MM.1S (cell line): ENCODE measurements at regions not wholly inside any gene's neighbourhood (a gene's known extent, or its start where the extent isn't known, plus 50 kb on each side); places are given as distances from the start of the nearest gene placed in this dataset.
A peak's percentile ranks its signal among the peaks of the same experiment; 100 is the strongest.

ENCODE experiments used
- DNase-seq: peaks from one replicate; pipeline ENCODE4 v3.0.0-alpha.2; 2015
- H2AFZ ChIP-seq: fragments of 300-600 bp; sonication (generic); 2 replicates; pipeline ENCODE4 v1.6.0; 2016; ENCODE audit warnings: antibody characterized with exemption, low read length
- H3F3A ChIP-seq: fragments of 300-600 bp; sonication (generic); 2 replicates; pipeline ENCODE4 v1.6.1; 2016; ENCODE audit warnings: mild to moderate bottlenecking, antibody characterized with exemption, low read length, moderate library complexity, mixed read lengths; ENCODE audit not compliant: insufficient read depth
- H3K27ac ChIP-seq: fragments of 300-600 bp; sonication (generic); 2 replicates; pipeline ENCODE4 v1.5.1; 2016; ENCODE audit warnings: mild to moderate bottlenecking, low read length
- H3K27me3 ChIP-seq: fragments of 300-600 bp; sonication (generic); replicated peaks from 2 replicates; pipeline ENCODE4 v1.6.0; 2016; ENCODE audit warnings: low read length; ENCODE audit not compliant: insufficient read depth
- H3K36me3 ChIP-seq: fragments of 300-600 bp; sonication (generic); replicated peaks from 2 replicates; pipeline ENCODE4 v1.6.1; 2016; ENCODE audit warnings: mild to moderate bottlenecking, low read length, mixed read lengths; ENCODE audit not compliant: insufficient read depth
- H3K4me1 ChIP-seq: fragments of 300-600 bp; sonication (generic); 2 replicates; pipeline ENCODE4 v1.6.1; 2016; ENCODE audit warnings: low read length, mixed read lengths
- H3K4me2 ChIP-seq: fragments of 300-600 bp; sonication (generic); 2 replicates; pipeline ENCODE4 v1.6.0; 2016; ENCODE audit warnings: low read depth, low read length
- H3K4me3 ChIP-seq: fragments of 300-600 bp; sonication (generic); 2 replicates; pipeline ENCODE4 v1.5.1; 2016; ENCODE audit warnings: low read length, mixed read lengths
- H3K79me2 ChIP-seq: fragments of 300-600 bp; sonication (generic); 2 replicates; pipeline ENCODE4 v1.6.1; 2016; ENCODE audit warnings: mixed run types, low read length, mixed read lengths
- H3K9ac ChIP-seq: fragments of 300-600 bp; sonication (generic); 2 replicates; pipeline ENCODE4 v1.6.1; 2016; ENCODE audit warnings: low read length, mixed read lengths
- H3K9me2 ChIP-seq: fragments of 300-600 bp; sonication (generic); replicated peaks from 2 replicates; pipeline ENCODE4 v1.6.1; 2016; ENCODE audit warnings: mild to moderate bottlenecking, low read length, mixed read lengths; ENCODE audit not compliant: insufficient read depth
- H3K9me3 ChIP-seq: fragments of 300-600 bp; sonication (generic); replicated peaks from 2 replicates; pipeline ENCODE4 v1.6.1; 2016; ENCODE audit warnings: mild to moderate bottlenecking, low read length, mixed read lengths; ENCODE audit not compliant: insufficient read depth
- H4K20me1 ChIP-seq: fragments of 300-600 bp; sonication (generic); 2 replicates; pipeline ENCODE4 v1.6.1; 2016; ENCODE audit warnings: mild to moderate bottlenecking, low read length, moderate library complexity, mixed read lengths; ENCODE audit not compliant: insufficient read depth
- CTCF ChIP-seq: fragments of 300-600 bp; sonication (generic); IDR thresholded peaks from 2 replicates; pipeline ENCODE4 v1.5.1; 2016; ENCODE audit warnings: antibody characterized with exemption, low read length, mixed read lengths
- EZH2 ChIP-seq: fragments of 300-600 bp; sonication (generic); optimal IDR thresholded peaks from 2 replicates; pipeline ENCODE3; 2017; ENCODE audit warnings: low read depth, mild to moderate bottlenecking, antibody characterized with exemption, low read length, mixed read lengths
- EZH2phosphoT487 ChIP-seq: fragments of 300-600 bp; sonication (generic); IDR thresholded peaks from 2 replicates; pipeline ENCODE4 v1.6.1; 2018; ENCODE audit warnings: antibody characterized with exemption, low read length

GRCh38 chr21:23127973-23128372, 2129.8 kb downstream of the NCAM2 start:
- no peak for DNase-seq
- Histone ChIP-seq H3K4me2 (no peak overlapping the region), H3K4me1 (no peaks in the 10 kb centered on the region), H3K27ac (no peak overlapping the region), H2AFZ (no peak overlapping the region), H3K4me3 (no peak overlapping the region), H3K9me2 (no peaks in the 10 kb centered on the region), H3F3A (no peaks in the 10 kb centered on the region), H3K27me3 (no peaks in the 10 kb centered on the region), H4K20me1 (no peaks in the 10 kb centered on the region), H3K9me3 (no peaks in the 10 kb centered on the region), H3K36me3 (no peaks in the 10 kb centered on the region), H3K79me2 (no peaks in the 10 kb centered on the region), H3K9ac (no peak overlapping the region)
- TF ChIP-seq CTCF = no peak
- TF ChIP-seq EZH2 = no peak
- no peak for TF ChIP-seq EZH2phosphoT487

DNA sequence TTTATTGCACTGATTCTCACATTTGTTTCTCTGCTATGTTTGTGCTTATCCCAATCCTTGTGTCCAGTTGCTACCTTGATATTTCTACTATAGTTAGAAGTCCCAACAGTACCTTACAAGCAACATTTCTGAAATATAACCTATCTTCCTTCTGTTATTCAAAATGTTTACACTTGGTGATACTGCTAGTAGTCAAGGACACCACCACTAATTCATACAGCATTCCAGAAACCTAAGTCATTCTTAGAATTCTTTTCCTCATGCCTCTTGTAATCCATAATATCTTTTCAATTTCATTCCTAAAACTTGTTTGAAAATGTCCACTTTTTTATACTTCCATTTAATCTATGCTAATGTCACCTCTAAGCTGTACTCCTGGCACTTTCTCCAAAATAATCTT, 2132.1 kb downstream of the NCAM2 start:
- TF ChIP-seq EZH2phosphoT487 (no peak), EZH2 (no peak), CTCF (no peak)
- H3K4me3 ChIP-seq = no peak overlapping the region
- no peaks in the 10 kb centered on the region for H3K36me3 ChIP-seq
- no peak overlapping the region for H3K9ac ChIP-seq
- H3K4me2 ChIP-seq = no peak overlapping the region
- H3K27me3 ChIP-seq = no peaks in the 10 kb centered on the region
- H4K20me1 ChIP-seq = no peaks in the 10 kb centered on the region
- no peaks in the 10 kb centered on the region for H3K79me2 ChIP-seq
- no peak overlapping the region for H2AFZ ChIP-seq
- no peaks in the 10 kb centered on the region for H3K9me2 ChIP-seq
- no peaks in the 10 kb centered on the region for H3F3A ChIP-seq
- H3K27ac ChIP-seq = no peak overlapping the region
- no peaks in the 10 kb centered on the region for H3K4me1 ChIP-seq
- no peak for DNase-seq
- no peaks in the 10 kb centered on the region for H3K9me3 ChIP-seq

DNA sequence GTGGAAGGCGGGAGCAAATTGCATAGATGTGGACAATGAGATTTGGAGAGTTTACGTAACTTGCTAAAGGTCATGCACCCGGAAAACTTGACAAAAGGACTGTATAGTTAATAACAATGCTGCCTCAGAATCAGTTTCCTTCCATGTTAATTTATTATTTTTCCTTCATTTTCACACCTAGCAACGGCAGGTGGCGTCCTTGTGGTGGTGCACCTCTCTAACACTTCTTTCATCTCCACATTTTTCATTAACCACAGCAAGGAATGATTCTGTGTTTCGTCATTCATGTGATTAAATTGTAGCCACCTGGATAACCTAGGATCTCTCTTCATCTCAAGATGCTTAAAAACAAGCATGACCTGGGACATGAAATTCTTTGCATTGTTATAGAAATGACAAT, 2133.0 kb downstream of the NCAM2 start:
- Histone ChIP-seq H3F3A (no peaks in the 10 kb centered on the region), H3K4me1 (no peaks in the 10 kb centered on the region), H2AFZ (no peak overlapping the region), H4K20me1 (no peaks in the 10 kb centered on the region), H3K9me3 (no peaks in the 10 kb centered on the region), H3K36me3 (no peaks in the 10 kb centered on the region), H3K79me2 (no peaks in the 10 kb centered on the region), H3K27ac (no peak overlapping the region), H3K9ac (no peak overlapping the region), H3K4me2 (no peak overlapping the region), H3K4me3 (no peak overlapping the region), H3K27me3 (no peaks in the 10 kb centered on the region), H3K9me2 (no peaks in the 10 kb centered on the region)
- no peak for TF ChIP-seq EZH2
- TF ChIP-seq CTCF = peak; percentile 45
- no peak for TF ChIP-seq EZH2phosphoT487
- no peak for DNase-seq
